ENCODE measurements at regions not wholly inside any gene's neighbourhood (a gene's known extent, or its start where the extent isn't known, plus 50 kb on each side); places are given as distances from the start of the nearest gene placed in this dataset.
"Not testable (repeated sequence)": the region's sequence is repeated elsewhere in the genome, so short reads cannot be mapped to it uniquely, and the experiment has no call there.

DNA sequence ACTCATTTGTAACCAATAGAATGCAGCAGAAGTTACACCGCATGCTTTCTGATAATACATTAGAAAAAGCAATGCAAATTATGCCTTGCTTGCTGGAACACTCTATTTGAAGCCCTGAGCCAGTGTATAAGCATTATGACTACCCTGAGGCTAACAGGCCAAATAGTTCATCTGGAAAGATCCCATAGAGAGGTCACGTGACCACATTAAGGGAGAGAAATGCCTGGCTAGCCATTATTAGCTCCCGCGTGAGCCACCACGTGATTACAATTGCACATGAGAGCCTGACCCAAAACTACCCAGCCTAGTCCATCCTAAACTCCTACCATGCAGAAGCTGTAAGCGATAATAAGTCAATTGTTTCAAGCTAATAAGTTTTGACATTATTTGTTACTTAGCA, 472.9 kb upstream of the GALNTL6 start:
- Histone ChIP-seq H3K36me3 (no peaks in the 10 kb centered on the region), H3K4me3 (ENCODE audit: low read depth, low read length) (no peak overlapping the region), H3K4me1 (no peaks in the 10 kb centered on the region), H3K9me3 (no peaks in the 10 kb centered on the region), H3K27me3 (no peaks in the 10 kb centered on the region)
- no peak for DNase-seq
- TF ChIP-seq, protein P1, sequence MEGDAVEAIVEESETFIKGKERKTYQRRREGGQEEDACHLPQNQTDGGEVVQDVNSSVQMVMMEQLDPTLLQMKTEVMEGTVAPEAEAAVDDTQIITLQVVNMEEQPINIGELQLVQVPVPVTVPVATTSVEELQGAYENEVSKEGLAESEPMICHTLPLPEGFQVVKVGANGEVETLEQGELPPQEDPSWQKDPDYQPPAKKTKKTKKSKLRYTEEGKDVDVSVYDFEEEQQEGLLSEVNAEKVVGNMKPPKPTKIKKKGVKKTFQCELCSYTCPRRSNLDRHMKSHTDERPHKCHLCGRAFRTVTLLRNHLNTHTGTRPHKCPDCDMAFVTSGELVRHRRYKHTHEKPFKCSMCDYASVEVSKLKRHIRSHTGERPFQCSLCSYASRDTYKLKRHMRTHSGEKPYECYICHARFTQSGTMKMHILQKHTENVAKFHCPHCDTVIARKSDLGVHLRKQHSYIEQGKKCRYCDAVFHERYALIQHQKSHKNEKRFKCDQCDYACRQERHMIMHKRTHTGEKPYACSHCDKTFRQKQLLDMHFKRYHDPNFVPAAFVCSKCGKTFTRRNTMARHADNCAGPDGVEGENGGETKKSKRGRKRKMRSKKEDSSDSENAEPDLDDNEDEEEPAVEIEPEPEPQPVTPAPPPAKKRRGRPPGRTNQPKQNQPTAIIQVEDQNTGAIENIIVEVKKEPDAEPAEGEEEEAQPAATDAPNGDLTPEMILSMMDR (IDR thresholded peaks at IDR 0.05; ENCODE audit: low read depth, low read length), result no peak

DNA sequence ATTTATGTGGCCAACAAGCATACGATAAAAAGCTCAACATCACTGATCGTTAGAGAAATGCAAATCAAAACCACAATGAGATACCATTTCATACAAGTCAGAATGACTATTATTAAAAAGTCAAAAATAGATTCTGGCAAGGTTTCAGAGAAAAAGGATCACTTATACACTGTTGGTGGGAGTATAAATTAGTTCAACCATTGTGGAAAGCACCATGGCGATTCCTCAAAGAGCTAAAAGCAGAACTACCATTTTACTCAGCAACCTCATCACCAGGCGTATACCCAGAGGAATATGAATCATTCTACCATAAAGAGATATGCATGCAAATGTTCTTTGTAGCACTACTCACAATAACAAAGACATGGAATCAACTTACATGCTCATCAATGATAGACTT, 478.7 kb upstream of the GALNTL6 start:
- TF ChIP-seq, protein P1 (IDR thresholded peaks at IDR 0.05; ENCODE audit: low read depth, low read length), result no peak
- no peaks in the 10 kb centered on the region for H3K9me3 ChIP-seq
- H3K4me3 ChIP-seq (ENCODE audit: low read depth, low read length), result no peak overlapping the region
- no peaks in the 10 kb centered on the region for H3K27me3 ChIP-seq
- H3K4me1 ChIP-seq, result no peaks in the 10 kb centered on the region
- H3K36me3 ChIP-seq, result no peaks in the 10 kb centered on the region
- DNase-seq, result no peak

DNA sequence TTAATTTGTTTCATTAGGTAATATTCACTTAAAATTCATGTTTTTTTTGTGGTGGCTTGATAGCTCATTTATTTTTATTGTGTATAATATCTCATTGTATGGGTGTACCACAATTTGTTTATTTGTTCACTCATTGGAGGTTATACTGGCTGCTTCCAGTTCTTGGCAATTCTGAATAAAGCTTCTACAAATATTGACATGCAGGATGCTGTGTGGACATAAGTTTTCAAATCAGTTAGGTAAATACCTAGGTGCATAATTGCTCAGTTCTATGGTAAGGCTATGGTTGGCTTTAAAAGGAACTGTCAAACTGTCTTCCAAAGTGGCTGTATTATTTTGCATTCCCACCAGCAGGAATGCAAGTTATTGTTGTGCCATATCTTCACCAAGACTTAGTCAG, 504.5 kb upstream of the GALNTL6 start:
- H3K9me3 ChIP-seq, result no peaks in the 10 kb centered on the region
- H3K4me1 ChIP-seq, result no peaks in the 10 kb centered on the region
- H3K4me3 ChIP-seq (ENCODE audit: low read depth, low read length), result no peak overlapping the region
- no peak for DNase-seq
- H3K36me3 ChIP-seq, result no peaks in the 10 kb centered on the region
- TF ChIP-seq, protein P1 (IDR thresholded peaks at IDR 0.05; ENCODE audit: low read depth, low read length), result no peak
- no peaks in the 10 kb centered on the region for H3K27me3 ChIP-seq

DNA sequence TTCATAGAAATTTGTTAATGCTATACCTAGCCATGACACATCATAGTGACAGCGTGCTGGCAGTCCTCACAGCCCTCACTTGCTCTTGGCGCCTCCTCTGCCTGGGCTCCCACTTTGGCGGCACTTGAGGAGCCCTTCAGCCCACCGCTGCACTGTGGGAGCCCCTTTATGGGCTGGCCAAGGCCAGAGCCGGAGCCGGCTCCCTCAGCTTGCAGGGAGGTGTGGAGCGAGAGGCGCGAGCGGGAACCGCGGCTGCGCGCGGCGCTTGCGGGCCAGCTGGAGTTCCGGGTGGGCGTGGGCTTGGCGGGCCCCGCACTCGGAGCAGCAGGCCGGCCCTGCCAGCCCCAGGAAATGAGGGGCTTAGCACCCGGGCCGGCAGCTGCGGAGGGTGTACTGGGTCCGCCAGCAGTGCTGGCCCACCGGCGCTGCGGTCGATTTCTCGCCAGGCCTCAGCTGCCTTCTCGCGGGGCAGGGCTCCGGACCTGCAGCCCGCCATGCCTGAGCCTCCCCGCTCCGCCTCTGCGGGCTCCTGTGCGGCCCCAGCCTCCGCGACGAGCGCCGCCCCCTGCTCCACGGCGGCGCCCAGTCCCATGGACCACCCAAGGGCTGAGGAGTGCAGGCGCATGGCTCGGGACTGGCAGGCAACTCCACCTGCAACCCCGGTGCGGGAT, 515.0 kb upstream of the GALNTL6 start:
- not testable (repeated sequence) for H3K27me3 ChIP-seq; H3K4me3 ChIP-seq (ENCODE audit: low read depth, low read length); H3K4me1 ChIP-seq; H3K36me3 ChIP-seq; H3K9me3 ChIP-seq; DNase-seq

DNA sequence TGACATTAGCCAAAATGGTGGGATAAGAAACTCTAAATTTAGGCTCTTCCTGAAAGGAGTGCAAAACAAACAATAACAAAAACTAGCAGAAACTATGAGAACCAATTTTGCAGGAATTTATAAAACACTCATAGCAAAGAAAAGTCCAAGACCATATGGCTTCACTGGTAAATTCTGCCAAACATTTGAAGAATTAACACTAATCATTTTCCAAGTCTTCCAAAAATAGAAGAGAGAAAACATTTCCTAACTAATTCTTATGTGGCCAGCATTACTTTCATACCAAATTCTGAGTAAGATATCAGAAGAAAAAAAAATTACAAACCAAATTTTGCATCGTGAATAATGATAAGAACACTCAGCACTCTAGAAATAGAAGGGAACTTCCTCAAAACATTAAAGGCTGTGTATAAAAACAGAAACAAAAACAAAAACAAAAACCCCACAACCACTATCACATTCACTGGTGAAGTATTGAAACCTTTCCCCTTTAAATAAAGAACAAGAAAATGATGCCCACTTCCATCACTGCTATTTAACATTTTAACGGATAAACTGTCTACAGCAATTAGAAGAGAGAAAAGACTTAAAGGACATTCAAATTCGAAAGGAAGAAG, 524.3 kb upstream of the GALNTL6 start:
- no peaks in the 10 kb centered on the region for H3K27me3 ChIP-seq
- no peak for DNase-seq
- H3K4me3 ChIP-seq (ENCODE audit: low read depth, low read length), result no peak overlapping the region
- TF ChIP-seq, protein P1 (IDR thresholded peaks at IDR 0.05; ENCODE audit: low read depth, low read length), result no peak
- no peaks in the 10 kb centered on the region for H3K4me1 ChIP-seq
- no peaks in the 10 kb centered on the region for H3K9me3 ChIP-seq
- H3K36me3 ChIP-seq, result no peaks in the 10 kb centered on the region

DNA sequence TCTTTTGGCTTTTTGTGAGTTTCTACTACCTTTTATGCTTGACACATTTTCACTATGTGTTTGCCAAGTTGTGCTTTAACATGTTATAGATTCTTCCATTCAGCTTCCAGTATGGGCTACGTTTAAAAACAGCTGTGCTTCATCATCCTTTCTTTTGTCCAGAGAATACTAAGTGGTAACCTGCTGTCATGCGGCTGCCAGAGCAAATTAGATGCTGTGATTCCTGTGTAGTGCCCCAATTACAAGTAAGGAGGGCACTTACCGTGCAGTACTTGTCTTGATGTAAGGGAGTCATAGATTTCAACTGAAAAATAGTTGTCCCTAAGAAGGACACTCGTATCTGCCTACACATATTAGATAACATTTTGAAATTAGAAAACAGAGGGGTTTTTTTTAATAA, 531.8 kb upstream of the GALNTL6 start:
- DNase-seq, result peak; percentile 7
- no peak overlapping the region for H3K4me3 ChIP-seq (ENCODE audit: low read depth, low read length)
- no peaks in the 10 kb centered on the region for H3K36me3 ChIP-seq
- H3K27me3 ChIP-seq, result no peaks in the 10 kb centered on the region
- no peaks in the 10 kb centered on the region for H3K9me3 ChIP-seq
- H3K4me1 ChIP-seq, result no peaks in the 10 kb centered on the region
- TF ChIP-seq, protein P1 (IDR thresholded peaks at IDR 0.05; ENCODE audit: low read depth, low read length), result no peak
